ENCODE measurements at regions not wholly inside any gene's neighbourhood (a gene's known extent, or its start where the extent isn't known, plus 50 kb on each side); places are given as distances from the start of the nearest gene placed in this dataset.

DNA sequence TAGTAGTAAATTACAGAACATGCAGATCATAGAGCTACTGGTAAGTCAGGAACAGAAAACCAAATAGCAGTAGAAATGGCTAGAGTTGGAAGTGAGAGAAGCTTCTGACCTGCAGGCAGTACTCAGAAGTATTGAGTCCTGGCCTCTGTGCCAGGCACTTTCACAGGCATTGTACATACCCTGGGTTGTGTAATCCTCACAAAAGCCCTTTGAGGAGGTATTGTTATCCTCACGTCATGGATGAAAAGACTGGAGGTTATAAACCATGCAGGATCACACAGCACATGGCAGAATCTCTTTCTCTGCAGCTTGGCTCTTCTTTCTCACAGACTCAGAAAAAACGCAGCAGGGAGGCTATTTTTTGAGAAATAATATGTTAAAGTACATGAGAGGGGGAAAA is 789.3 kb upstream of the FAM98A start:
- no peak overlapping the region for H3K27ac ChIP-seq
- H3K27me3 ChIP-seq (replicated peaks): no peaks in the 10 kb centered on the region
- TF ChIP-seq, protein P1, sequence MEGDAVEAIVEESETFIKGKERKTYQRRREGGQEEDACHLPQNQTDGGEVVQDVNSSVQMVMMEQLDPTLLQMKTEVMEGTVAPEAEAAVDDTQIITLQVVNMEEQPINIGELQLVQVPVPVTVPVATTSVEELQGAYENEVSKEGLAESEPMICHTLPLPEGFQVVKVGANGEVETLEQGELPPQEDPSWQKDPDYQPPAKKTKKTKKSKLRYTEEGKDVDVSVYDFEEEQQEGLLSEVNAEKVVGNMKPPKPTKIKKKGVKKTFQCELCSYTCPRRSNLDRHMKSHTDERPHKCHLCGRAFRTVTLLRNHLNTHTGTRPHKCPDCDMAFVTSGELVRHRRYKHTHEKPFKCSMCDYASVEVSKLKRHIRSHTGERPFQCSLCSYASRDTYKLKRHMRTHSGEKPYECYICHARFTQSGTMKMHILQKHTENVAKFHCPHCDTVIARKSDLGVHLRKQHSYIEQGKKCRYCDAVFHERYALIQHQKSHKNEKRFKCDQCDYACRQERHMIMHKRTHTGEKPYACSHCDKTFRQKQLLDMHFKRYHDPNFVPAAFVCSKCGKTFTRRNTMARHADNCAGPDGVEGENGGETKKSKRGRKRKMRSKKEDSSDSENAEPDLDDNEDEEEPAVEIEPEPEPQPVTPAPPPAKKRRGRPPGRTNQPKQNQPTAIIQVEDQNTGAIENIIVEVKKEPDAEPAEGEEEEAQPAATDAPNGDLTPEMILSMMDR (IDR thresholded peaks at IDR 0.05; ENCODE audit: low read depth, low read length, missing control alignments): no peak
- DNase-seq: no peak
- in situ Hi-C loops (cut with HindIII; ENCODE audit: low pct_ligation_motif_present, low sequenced_read_pairs): no loop called here
- no peak overlapping the region for H3K4me3 ChIP-seq (ENCODE audit: low read depth, low read length)
- H3K36me3 ChIP-seq (replicated peaks): no peaks in the 10 kb centered on the region

DNA sequence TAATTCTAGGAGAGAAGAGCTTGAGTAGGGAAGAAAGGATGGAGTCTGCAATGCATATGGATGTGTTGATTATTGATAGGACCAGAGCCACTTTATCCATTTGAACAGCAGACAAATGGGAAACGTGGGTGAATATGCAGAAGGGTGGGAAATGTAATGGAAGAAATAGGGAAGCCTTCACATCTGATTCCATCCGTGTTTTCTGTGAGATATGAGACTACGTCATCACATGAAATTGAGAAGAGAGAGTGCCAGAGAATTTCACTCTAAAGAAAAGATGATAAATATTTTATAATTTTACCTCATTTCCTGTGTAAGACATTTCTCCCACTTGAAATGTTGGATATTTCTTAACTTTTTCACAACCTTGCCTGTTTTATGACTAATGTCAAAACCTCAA is 788.4 kb upstream of the FAM98A start:
- TF ChIP-seq, protein P1 (IDR thresholded peaks at IDR 0.05; ENCODE audit: low read depth, low read length, missing control alignments): no peak
- Histone ChIP-seq H3K27me3 (replicated peaks) (no peaks in the 10 kb centered on the region), H3K36me3 (replicated peaks) (no peaks in the 10 kb centered on the region), H3K27ac (no peak overlapping the region), H3K4me3 (ENCODE audit: low read depth, low read length) (no peak overlapping the region)
- in situ Hi-C loops (cut with HindIII; ENCODE audit: low pct_ligation_motif_present, low sequenced_read_pairs): no loop called here
- DNase-seq: no peak

DNA sequence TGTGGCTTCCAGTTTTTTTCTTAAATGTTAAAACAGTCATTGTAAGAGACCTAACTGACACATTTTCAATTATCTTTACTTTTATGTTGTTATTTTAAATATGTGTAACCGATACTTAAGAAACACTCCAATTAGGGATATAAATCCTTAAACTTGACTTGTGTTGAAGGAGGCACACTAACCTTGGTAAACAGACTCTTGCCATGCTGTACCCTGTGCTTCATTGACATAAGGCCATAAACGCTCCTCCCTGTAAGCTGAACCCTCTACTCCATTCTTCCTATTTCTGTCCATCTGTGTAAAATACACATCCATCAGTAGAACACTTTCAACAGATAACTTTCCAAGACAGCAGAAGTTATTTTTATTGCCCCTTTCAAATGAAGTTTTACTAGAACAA is 780.5 kb upstream of the FAM98A start:
- in situ Hi-C loops (cut with HindIII; ENCODE audit: low pct_ligation_motif_present, low sequenced_read_pairs): no loop called here

DNA sequence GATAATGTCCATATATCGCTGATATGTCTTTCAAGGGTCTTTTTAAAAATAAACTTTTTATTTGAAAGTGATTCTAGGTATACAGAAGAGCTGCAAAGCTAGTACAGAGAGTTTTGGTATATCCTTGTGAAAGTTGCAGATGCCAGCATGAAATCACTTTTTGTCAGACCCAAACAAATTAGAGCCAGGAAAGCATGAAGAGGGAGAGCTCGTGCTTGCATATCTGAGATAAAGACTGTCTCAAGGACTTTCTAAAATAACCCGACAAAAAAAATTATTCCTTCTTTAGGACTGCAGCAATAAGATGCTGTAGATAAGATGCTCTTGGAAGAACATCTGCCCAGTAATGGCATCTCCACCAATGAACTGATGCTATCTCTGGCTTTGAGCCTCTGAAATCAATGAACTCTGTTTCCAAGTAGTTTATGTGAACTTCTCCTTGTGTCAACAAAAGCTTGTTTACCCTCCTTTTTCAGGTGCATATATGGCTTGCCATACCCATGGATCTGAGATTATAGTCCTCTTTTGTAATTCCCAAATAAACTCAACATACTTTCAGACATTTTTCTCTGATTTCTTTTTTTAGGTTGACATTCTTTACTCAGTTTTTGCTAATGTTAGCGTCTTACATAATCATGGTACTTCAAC is 774.6 kb upstream of the FAM98A start:
- Histone ChIP-seq H3K4me3 (ENCODE audit: low read depth, low read length) (no peak overlapping the region), H3K27me3 (replicated peaks) (no peaks in the 10 kb centered on the region), H3K36me3 (replicated peaks) (no peaks in the 10 kb centered on the region), H3K27ac (no peak overlapping the region)
- TF ChIP-seq, protein P1 (IDR thresholded peaks at IDR 0.05; ENCODE audit: low read depth, low read length, missing control alignments): no peak
- no peak for DNase-seq
- in situ Hi-C loops (cut with HindIII; ENCODE audit: low pct_ligation_motif_present, low sequenced_read_pairs): no loop called here

More for the DNA sequence above, 780.5 kb upstream of the FAM98A start:
- TF ChIP-seq, protein P1 (IDR thresholded peaks at IDR 0.05; ENCODE audit: low read depth, low read length, missing control alignments): no peak
- Histone ChIP-seq H3K27ac (no peak overlapping the region), H3K27me3 (replicated peaks) (no peaks in the 10 kb centered on the region), H3K36me3 (replicated peaks) (no peaks in the 10 kb centered on the region), H3K4me3 (ENCODE audit: low read depth, low read length) (no peak overlapping the region)
- DNase-seq: no peak

GRCh38 chr2:34372967-34373366 is 773.9 kb upstream of the FAM98A start:
- no peaks in the 10 kb centered on the region for H3K27me3 ChIP-seq (replicated peaks)
- H3K27ac ChIP-seq: no peak overlapping the region
- H3K36me3 ChIP-seq (replicated peaks): no peaks in the 10 kb centered on the region
- DNase-seq: no peak
- TF ChIP-seq, protein P1 (IDR thresholded peaks at IDR 0.05; ENCODE audit: low read depth, low read length, missing control alignments): no peak
- in situ Hi-C loops (cut with HindIII; ENCODE audit: low pct_ligation_motif_present, low sequenced_read_pairs): no loop called here
- no peak overlapping the region for H3K4me3 ChIP-seq (ENCODE audit: low read depth, low read length)

- H3K27ac ChIP-seq: no peak overlapping the region
- TF ChIP-seq, protein P1 (IDR thresholded peaks at IDR 0.05; ENCODE audit: low read depth, low read length, missing control alignments): no peak
- DNase-seq: no peak
- in situ Hi-C loops (cut with HindIII; ENCODE audit: low pct_ligation_motif_present, low sequenced_read_pairs): no loop called here
- H3K27me3 ChIP-seq (replicated peaks): no peaks in the 10 kb centered on the region
- H3K4me3 ChIP-seq (ENCODE audit: low read depth, low read length): no peak overlapping the region
- H3K36me3 ChIP-seq (replicated peaks): no peaks in the 10 kb centered on the region
Observed at GRCh38 chr2:34371711-34372110, 772.6 kb upstream of the FAM98A start.

All from brain microvascular endothelial cell (primary cell).